ENCODE measurements at regions not wholly inside any gene's neighbourhood (a gene's known extent, or its start where the extent isn't known, plus 50 kb on each side); places are given as distances from the start of the nearest gene placed in this dataset.
"Not testable (repeated sequence)": the region's sequence is repeated elsewhere in the genome, so short reads cannot be mapped to it uniquely, and the experiment has no call there.

- TF ChIP-seq POLR2AphosphoS5 (IDR thresholded peaks at IDR 0.05; ENCODE audit: low read depth, low read length); POLR2A (IDR thresholded peaks at IDR 0.05; ENCODE audit: low read depth, low read length); TAF1 (IDR thresholded peaks at IDR 0.05; ENCODE audit: borderline replicate concordance, low read depth, low read length): not testable (repeated sequence)
These were observed 222.0 kb downstream of the OTOP1 start for GRCh38 chr4:4004702-4005101.

Measured in GM12892 (cell line).